Lower lobe of right lung (tissue), 2 donors: ENCODE measurements at regions not wholly inside any gene's neighbourhood (a gene's known extent, or its start where the extent isn't known, plus 50 kb on each side); places are given as distances from the start of the nearest gene placed in this dataset.

ENCODE experiments used
- ATAC-seq, 2 donors: fragments of 200-7000 bp; cut with Tn5 transposase; one replicate each; pipeline ENCODE4 v1.9.1; 2020 to 2022; ENCODE audit warnings: mild to moderate bottlenecking in 2 of 2, moderate library complexity in 2 of 2
- DNase-seq: peaks from one replicate; pipeline ENCODE4 v3.0.0-alpha.2; 2020
- H3K27ac ChIP-seq: fragments of 200-600 bp; one replicate; pipeline ENCODE4 v1.8.0; 2022
- H3K27me3 ChIP-seq: fragments of 200-600 bp; one replicate; pipeline ENCODE4 v1.8.0; 2022; ENCODE audit warnings: low read depth
- H3K36me3 ChIP-seq: fragments of 200-600 bp; one replicate; pipeline ENCODE4 v1.8.0; 2022; ENCODE audit warnings: mild to moderate bottlenecking
- H3K4me1 ChIP-seq: fragments of 200-600 bp; one replicate; pipeline ENCODE4 v1.8.0; 2022
- H3K4me3 ChIP-seq: fragments of 200-600 bp; one replicate; pipeline ENCODE4 v1.8.0; 2022; ENCODE audit warnings: mild to moderate bottlenecking
- H3K9me3 ChIP-seq: fragments of 200-600 bp; one replicate; pipeline ENCODE4 v1.8.0; 2022
- intact Hi-C: fragments of 100-400 bp; cut with DNase I; formaldehyde crosslinking; loops from one replicate; pipeline ENCODE4 v1.11.0; 2022
- TF ChIP-seq, protein P1 (sequence below): fragments of 200-600 bp; IDR thresholded peaks from one replicate; pipeline ENCODE4 v1.8.0; 2022; ENCODE audit warnings: antibody characterized with exemption, mild to moderate bottlenecking
- donor health status: DM: no; HTN: yes; CAD: no; lungs with severe emphysema.

GRCh38 chr14:94907626-94908261 lies 137.8 kb upstream of the GSC start:
- ATAC-seq: peak in 1 of 2 donors; percentile 29

DNA sequence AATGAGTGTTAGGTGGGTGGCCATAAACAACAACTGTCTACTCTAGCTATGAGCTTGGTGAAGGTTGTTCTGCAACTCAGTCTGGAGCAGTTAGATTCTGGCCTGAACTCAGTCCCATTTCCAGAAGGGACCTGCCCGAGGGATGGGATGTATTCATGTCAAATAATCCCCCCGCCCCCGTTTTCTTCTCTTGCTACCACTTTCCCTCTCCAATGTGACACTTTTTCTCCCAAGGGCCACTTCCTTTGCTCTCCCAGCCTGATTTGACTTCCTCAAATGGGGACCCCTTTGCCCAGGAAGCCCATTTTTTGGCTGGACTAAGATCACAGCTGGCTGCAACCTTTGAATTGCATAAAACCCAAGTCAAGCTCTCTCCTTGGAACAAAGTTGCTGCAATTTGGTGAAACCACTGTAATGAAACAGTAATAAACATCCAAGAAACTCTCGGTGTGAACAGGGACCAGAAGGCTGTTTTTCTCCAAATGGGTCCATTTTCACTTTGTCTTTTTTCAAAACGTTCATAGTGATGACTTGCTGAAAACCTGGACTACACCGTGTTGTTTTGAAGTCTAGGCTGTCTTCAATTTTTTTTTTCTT lies 137.2 kb upstream of the GSC start:
- no peaks in the 10 kb centered on the region for H3K36me3 ChIP-seq
- no peaks in the 10 kb centered on the region for H3K4me1 ChIP-seq
- H3K4me3 ChIP-seq: no peak overlapping the region
- H3K9me3 ChIP-seq: peaks cover 4% of the 10 kb centered on the region
- intact Hi-C loops: no loop called here
- H3K27me3 ChIP-seq: no peaks in the 10 kb centered on the region
- ATAC-seq (no peak), DNase-seq (no peak)
- H3K27ac ChIP-seq: no peak overlapping the region
- TF ChIP-seq, protein P1, sequence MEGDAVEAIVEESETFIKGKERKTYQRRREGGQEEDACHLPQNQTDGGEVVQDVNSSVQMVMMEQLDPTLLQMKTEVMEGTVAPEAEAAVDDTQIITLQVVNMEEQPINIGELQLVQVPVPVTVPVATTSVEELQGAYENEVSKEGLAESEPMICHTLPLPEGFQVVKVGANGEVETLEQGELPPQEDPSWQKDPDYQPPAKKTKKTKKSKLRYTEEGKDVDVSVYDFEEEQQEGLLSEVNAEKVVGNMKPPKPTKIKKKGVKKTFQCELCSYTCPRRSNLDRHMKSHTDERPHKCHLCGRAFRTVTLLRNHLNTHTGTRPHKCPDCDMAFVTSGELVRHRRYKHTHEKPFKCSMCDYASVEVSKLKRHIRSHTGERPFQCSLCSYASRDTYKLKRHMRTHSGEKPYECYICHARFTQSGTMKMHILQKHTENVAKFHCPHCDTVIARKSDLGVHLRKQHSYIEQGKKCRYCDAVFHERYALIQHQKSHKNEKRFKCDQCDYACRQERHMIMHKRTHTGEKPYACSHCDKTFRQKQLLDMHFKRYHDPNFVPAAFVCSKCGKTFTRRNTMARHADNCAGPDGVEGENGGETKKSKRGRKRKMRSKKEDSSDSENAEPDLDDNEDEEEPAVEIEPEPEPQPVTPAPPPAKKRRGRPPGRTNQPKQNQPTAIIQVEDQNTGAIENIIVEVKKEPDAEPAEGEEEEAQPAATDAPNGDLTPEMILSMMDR: no peak

More at GRCh38 chr14:94907626-94908261, 137.8 kb upstream of the GSC start:
- H3K27me3 ChIP-seq: no peaks in the 10 kb centered on the region
- intact Hi-C loops: no loop called here
- DNase-seq: no peak
- no peaks in the 10 kb centered on the region for H3K36me3 ChIP-seq
- no peak overlapping the region for H3K27ac ChIP-seq
- peaks cover 4% of the 10 kb centered on the region for H3K9me3 ChIP-seq
- TF ChIP-seq, protein P1: no peak
- no peaks in the 10 kb centered on the region for H3K4me1 ChIP-seq
- H3K4me3 ChIP-seq: no peak overlapping the region

DNA sequence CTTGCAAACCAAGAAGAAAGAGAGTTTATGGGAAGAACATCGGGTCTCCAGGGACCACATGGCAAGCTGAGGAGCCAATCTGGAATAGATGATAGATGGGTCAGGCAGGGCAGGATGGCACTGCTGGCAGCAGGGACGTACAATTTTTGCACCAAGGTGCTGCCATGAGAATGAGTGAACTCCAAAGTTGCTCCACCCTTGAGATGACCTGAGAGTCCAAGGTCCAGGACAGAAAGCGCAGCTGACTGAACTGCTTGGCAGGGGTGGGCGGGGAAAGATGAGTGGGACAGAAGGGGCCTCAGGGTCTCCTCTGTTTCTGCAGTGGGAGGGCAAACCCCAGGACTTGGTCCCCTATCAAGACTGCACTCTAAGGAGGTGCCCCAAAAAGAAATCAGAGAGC lies 136.7 kb upstream of the GSC start:
- H3K27ac ChIP-seq: no peak overlapping the region
- H3K4me1 ChIP-seq: no peaks in the 10 kb centered on the region
- ATAC-seq: no peak
- no peaks in the 10 kb centered on the region for H3K27me3 ChIP-seq
- TF ChIP-seq, protein P1: no peak
- H3K36me3 ChIP-seq: no peaks in the 10 kb centered on the region
- intact Hi-C loops: no loop called here
- no peak overlapping the region for H3K4me3 ChIP-seq
- no peak for DNase-seq
- H3K9me3 ChIP-seq: peaks cover 4% of the 10 kb centered on the region

- ATAC-seq (no peak), DNase-seq (no peak)
- Histone ChIP-seq H3K27ac (no peak overlapping the region), H3K36me3 (no peaks in the 10 kb centered on the region), H3K4me3 (no peak overlapping the region), H3K4me1 (no peaks in the 10 kb centered on the region), H3K9me3 (no peaks in the 10 kb centered on the region), H3K27me3 (no peaks in the 10 kb centered on the region)
- intact Hi-C loops: no loop called here
- TF ChIP-seq, protein P1: no peak
These were observed 134.7 kb upstream of the GSC start for GRCh38 chr14:94904636-94905035.

- no peaks in the 10 kb centered on the region for H3K9me3 ChIP-seq
- ATAC-seq: no peak
These were observed 134.0 kb upstream of the GSC start for GRCh38 chr14:94903883-94904282.

More at GRCh38 chr14:94903883-94904282, 134.0 kb upstream of the GSC start:
- Histone ChIP-seq H3K27ac (no peak overlapping the region), H3K4me1 (no peaks in the 10 kb centered on the region), H3K4me3 (no peak overlapping the region), H3K36me3 (no peaks in the 10 kb centered on the region), H3K27me3 (no peaks in the 10 kb centered on the region)
- no peak for DNase-seq
- intact Hi-C loops: no loop called here
- TF ChIP-seq, protein P1: no peak
